ENCODE measurements at regions not wholly inside any gene's neighbourhood (a gene's known extent, or its start where the extent isn't known, plus 50 kb on each side); places are given as distances from the start of the nearest gene placed in this dataset.

- no peak overlapping the region for H3K4me3 Mint-ChIP-seq
- H3K4me1 Mint-ChIP-seq, result peaks cover 28% of the 10 kb centered on the region
- DNase-seq (ENCODE audit: low read depth, low spot score), result no peak
- TF ChIP-seq CTCF (conservative IDR thresholded peaks at IDR 0.05), result no peak
- H3K36me3 Mint-ChIP-seq (ENCODE audit: low read depth), result no peaks in the 10 kb centered on the region
- no peak overlapping the region for H3K27ac Mint-ChIP-seq (ENCODE audit: unreplicated experiment)
- no peaks in the 10 kb centered on the region for H3K27me3 Mint-ChIP-seq (ENCODE audit: low read depth)
- no peaks in the 10 kb centered on the region for H3K9me3 Mint-ChIP-seq
Observed at GRCh38 chr18:57982372-57983021, 61.5 kb upstream of the NEDD4L start.

DNA sequence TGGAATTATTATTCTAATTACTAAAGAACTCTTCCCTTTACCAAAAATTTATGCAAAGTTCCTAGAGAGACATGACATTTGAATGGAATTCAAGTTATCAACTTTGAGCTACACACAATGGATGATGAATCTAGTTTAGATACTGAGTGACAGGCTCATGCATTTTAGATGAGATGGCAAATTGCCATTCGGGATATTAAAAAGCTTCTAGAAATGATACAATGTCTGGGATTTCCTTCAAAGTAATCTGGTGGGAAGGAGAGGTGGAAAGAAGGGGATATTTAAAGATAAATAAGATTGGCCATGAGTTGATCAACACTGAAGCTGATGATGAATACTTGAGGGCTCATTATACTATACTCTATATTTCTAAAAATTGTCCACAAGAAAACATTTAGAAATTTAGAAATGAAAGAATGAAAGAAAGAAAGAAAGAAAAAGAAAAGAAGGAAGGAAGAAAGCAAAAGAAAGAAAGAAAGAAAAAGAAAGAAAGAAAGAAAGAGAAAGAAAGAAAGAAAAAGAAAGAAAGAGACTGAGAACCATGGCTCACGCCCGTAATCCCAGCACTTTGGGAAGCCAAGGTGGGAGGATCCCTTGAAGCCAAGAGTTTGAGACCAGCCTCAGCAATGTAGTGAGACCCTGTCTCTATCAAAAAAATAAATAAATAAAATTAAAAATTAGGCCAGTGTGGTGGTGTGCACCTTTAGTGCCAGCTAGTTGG lies 62.6 kb upstream of the NEDD4L start:
- Mint-ChIP-seq H3K4me1 (peaks cover 22% of the 10 kb centered on the region), H3K36me3 (ENCODE audit: low read depth) (no peaks in the 10 kb centered on the region), H3K27ac (ENCODE audit: unreplicated experiment) (no peak overlapping the region), H3K4me3 (no peak overlapping the region), H3K27me3 (ENCODE audit: low read depth) (no peaks in the 10 kb centered on the region), H3K9me3 (no peaks in the 10 kb centered on the region)
- no peak for DNase-seq (ENCODE audit: low read depth, low spot score)
- TF ChIP-seq CTCF (conservative IDR thresholded peaks at IDR 0.05), result no peak

- H3K9me3 Mint-ChIP-seq, result no peaks in the 10 kb centered on the region
- H3K4me3 Mint-ChIP-seq, result no peak overlapping the region
- no peak for DNase-seq (ENCODE audit: low read depth, low spot score)
- H3K4me1 Mint-ChIP-seq, result peaks cover 16% of the 10 kb centered on the region
- no peak overlapping the region for H3K27ac Mint-ChIP-seq (ENCODE audit: unreplicated experiment)
- TF ChIP-seq CTCF (conservative IDR thresholded peaks at IDR 0.05), result no peak
- H3K27me3 Mint-ChIP-seq (ENCODE audit: low read depth), result no peaks in the 10 kb centered on the region
- no peaks in the 10 kb centered on the region for H3K36me3 Mint-ChIP-seq (ENCODE audit: low read depth)
Observed at GRCh38 chr18:57980573-57981307, 63.3 kb upstream of the NEDD4L start.

- TF ChIP-seq CTCF (conservative IDR thresholded peaks at IDR 0.05), result no peak
- no peaks in the 10 kb centered on the region for H3K9me3 Mint-ChIP-seq
- no peak for DNase-seq (ENCODE audit: low read depth, low spot score)
- H3K4me3 Mint-ChIP-seq, result no peak overlapping the region
- no peaks in the 10 kb centered on the region for H3K27me3 Mint-ChIP-seq (ENCODE audit: low read depth)
- H3K27ac Mint-ChIP-seq (ENCODE audit: unreplicated experiment), result no peak overlapping the region
- peaks cover 5% of the 10 kb centered on the region for H3K4me1 Mint-ChIP-seq
- H3K36me3 Mint-ChIP-seq (ENCODE audit: low read depth), result no peaks in the 10 kb centered on the region
Observed at GRCh38 chr18:57976230-57976773, 67.7 kb upstream of the NEDD4L start.

DNA sequence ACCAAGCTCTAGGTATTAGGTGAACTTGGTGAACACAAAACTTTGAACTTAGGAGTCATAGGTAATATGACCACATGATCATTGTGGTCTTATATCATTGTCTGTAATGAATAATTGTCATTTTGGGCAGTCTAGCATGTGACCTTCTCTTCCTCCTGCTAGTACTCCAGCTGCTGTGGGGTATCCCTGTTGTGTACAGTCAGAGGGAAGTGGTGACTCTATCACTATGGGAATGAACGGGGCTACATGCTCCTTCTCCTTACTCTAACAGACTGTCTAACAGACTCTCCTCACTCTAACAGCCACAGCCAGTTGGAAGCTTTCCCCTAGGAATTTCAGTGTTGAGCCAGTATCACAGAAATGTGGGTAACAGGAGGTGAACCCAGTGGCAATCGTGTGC lies 68.2 kb upstream of the NEDD4L start:
- H3K27ac Mint-ChIP-seq (ENCODE audit: unreplicated experiment), result no peak overlapping the region
- DNase-seq (ENCODE audit: low read depth, low spot score), result no peak
- no peak for TF ChIP-seq CTCF (conservative IDR thresholded peaks at IDR 0.05)
- H3K27me3 Mint-ChIP-seq (ENCODE audit: low read depth), result no peaks in the 10 kb centered on the region
- H3K36me3 Mint-ChIP-seq (ENCODE audit: low read depth), result no peaks in the 10 kb centered on the region
- H3K9me3 Mint-ChIP-seq, result no peaks in the 10 kb centered on the region
- H3K4me1 Mint-ChIP-seq, result peaks cover under 1% of the 10 kb centered on the region
- H3K4me3 Mint-ChIP-seq, result no peak overlapping the region

Data from neural crest cell (in vitro differentiated cells).